ENCODE measurements at regions not wholly inside any gene's neighbourhood (a gene's known extent, or its start where the extent isn't known, plus 50 kb on each side); places are given as distances from the start of the nearest gene placed in this dataset.
A peak's percentile ranks its signal among the peaks of the same experiment; 100 is the strongest.

DNA sequence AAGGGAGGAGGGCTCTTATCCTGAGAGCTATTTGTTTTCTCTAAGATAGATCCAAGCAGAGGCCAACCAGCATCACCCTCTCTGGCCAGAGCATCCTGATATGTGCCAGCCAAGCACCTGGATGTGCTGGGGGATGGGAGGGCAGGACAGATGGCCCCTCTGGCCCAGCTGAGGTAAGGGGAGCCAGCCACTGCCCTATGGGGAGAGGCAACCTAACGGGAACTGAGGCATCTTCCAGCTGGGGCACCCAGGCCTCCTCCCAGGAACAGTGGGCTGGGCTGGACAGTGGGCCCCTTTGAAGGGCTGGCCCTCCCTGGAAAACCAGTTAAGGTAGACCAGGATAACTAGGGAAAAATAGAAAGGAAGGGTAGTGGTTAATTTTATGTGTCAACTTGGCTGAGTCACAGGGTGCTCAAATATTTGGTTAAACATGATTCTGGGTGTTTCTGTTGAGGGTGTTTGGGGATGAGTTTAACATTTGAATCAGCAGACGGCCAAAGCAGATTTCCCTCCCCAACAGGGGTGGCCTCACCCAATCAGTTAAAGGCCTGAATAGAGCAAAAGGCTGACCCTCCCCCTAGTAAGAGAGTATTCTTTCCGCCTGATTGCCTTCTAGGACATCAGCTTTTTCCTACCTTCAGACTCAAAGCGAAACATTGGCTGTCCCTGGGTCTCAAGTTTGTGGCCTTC lies 595.1 kb downstream of the BUD13 start:
- DNase-seq (ENCODE audit: extremely low read depth in 1 of 11, low read depth in 9 of 11, low spot score in 4 of 11) = no peak

DNA sequence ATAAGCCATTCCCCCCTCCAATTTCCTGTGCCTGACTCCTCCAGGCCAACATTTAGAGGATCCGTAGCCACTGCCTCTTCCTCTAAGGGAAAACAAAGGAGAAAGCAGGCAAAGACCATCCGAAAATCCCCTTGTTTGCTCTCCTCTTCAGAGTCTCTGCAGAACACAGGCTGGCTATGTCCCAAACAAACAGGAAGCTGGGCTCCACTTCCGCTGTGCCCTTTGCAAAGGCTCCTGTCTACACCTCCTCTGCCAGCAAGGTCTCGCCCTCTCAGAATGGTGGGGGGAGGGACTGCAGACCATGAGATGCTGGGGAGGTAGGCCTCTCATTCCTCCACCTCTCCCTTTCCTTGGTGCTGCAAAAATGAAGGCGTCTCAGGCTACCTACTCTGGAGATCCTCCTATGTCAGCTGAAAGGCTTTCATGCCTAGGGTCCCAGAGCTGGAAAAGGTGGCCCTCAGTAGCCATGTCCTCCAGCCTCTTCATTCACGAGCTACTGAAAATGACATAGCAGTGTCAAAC lies 596.2 kb downstream of the BUD13 start:
- no peak for DNase-seq (ENCODE audit: extremely low read depth in 1 of 11, low read depth in 9 of 11, low spot score in 4 of 11)

DNA sequence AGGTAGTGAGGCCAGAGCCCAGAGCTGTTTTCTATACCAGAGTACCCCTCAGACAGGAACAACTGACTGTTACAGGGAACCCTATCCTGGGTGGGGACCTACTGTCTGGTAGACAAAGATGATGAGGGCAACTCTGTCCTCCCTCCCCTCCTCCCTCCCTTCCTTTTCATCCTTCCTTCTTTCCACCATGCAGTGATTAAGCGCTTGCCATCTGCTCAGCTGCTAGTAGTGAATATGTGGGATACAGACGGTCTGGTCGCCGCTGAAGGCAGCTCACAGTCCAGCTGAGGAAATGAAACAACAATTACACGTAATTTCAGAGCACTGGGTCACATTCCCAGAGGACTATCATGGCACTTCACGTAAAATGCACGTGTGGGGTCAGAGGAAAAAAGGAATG lies 597.1 kb downstream of the BUD13 start:
- no peak for DNase-seq (ENCODE audit: extremely low read depth in 1 of 11, low read depth in 9 of 11, low spot score in 4 of 11)

DNA sequence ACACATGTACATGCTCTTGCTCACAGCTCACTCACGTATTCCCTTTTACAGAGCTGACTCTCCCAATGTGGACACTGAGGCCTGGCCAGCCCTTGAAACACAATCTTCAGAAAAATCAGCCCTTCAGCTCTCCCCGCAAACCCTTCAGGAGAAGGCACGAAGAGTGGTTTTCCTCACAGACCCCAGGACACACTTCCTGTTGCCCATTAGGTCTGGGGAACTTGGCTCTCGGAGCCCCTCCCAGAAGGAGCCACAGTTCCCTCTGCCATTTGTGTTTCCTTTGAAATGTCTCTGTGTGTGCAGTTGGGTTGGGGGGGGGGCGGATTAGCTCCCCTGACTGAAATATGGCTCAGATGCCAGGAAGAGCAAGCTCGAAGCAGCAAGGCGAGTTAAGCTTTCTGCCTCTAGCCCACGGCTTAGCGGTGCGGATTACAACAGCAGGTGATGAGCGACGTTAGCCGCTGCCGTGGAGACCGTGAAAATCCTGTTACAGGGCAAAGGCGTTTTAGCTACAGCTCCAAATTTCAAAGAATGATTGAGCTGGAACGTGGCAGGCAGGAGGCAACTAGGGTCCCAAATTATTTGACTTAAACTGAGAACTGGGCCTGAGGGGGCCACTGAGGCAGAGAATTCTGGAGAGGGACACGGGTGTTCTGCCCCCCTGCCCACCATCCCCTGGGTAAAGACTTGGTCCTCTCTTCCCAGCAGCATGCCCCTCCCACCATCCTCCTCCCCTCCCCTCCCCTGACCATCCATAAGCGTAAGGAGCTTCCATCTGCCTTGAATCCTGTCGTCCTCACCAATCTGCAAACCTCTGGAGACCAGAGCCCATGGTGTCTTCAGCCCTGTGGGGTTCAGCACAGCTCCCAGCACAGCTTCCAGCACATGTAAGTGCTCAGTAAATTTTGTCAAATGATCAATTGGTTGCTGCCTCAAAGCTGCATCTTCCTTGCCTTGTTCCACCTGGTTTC lies 598.6 kb downstream of the BUD13 start:
- no peak for DNase-seq (ENCODE audit: extremely low read depth in 1 of 11, low read depth in 9 of 11, low spot score in 4 of 11)

DNA sequence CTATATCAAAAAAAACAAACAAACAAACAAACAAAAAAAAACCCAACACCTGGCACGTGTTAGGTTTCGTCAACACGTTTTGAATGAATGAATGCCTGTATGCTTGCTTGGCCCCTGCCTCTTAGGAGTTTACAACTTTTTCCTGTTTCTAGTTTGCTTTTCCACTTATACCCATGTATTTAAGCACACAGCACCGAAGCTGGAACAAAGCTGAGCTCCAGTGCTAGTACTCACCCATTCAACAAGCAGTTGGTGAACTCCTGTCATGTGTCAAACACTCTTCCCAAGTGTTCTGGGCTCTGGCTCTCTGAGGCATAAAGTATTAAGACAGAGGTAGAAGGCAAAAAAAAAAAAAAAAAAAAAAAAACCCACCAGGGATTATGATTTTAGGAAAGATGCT lies 599.3 kb downstream of the BUD13 start:
- no peak for DNase-seq (ENCODE audit: extremely low read depth in 1 of 11, low read depth in 9 of 11, low spot score in 4 of 11)

DNA sequence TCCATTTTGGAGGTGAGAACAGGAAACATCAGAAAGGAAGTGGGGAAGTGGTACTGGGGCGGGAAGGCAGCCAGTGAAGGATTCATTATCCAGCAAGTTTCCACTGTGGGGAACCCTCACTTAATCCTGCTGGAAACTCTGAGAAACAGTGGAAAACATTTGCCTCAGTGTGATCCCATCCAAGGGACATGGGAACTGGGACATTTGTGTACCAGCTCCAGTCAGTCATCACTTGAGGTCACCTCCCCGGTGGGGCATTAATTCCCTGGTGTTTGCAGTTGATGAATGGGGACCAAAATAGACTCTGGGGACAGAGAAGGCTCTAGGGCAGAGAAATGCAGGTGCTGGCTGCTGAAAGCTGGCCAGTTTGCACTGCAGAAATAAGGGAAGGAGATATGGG lies 599.9 kb downstream of the BUD13 start:
- no peak for DNase-seq (ENCODE audit: extremely low read depth in 1 of 11, low read depth in 9 of 11, low spot score in 4 of 11)

DNA sequence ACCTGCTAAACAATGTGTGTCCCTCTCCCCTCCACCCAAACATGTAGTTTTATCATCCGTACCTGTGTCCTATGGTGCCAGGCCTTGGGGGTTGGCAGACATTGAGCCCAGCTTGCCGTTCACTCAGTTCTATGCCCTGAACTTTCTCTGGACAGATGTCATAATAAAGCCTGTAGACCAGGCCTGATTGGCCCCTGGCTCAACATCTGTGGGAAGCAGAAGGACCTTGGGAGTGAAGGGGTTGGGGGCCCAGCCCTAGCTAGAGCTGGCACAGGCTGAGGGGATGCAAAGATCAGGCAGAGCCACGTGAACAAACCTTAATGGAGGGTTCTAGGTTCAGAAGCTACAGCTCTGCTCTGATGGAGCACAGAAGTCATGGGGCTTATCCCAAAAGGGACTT lies 600.6 kb downstream of the BUD13 start:
- no peak for DNase-seq (ENCODE audit: extremely low read depth in 1 of 11, low read depth in 9 of 11, low spot score in 4 of 11)

DNA sequence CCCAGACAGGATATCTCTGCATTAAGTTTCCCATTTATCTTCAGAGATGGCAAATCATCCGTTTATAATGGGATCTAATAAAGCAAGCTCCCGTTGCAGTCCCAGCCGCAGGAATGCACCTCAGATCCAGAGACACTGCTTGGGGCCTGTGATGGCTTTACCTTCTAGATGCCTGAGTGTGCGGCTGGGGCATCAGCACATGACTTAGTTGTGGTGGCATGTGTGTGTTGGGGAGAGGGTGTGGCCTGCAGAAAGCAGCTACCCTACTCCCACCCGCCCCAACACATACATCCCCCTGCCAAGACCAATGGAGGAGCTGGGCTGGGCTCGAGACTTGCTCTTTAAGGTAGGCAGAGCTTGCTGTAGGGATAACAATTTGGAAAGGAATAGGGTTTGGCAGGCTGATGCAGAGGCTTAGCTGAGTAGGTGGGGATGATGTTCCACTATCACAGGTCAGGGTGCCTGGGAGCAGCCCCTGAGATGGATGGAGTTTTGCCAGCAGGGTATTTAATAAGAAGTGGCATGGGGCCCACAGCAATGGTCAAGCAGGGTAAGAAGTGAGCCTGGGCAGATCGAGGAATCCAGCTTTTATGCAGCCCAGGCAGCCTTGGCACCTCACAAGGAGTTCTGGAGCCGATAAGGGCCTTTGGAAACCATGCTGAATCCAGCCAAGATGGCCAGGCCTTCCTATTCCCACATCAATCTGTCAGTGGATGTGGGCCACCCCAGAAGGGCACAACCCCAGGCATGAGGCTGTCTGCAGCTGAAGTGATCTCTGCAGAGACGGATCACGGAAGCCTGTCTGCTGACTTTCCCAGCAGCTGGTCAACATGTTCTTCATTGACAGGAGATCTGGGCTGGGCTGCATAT lies 601.3 kb downstream of the BUD13 start:
- no peak for DNase-seq (ENCODE audit: extremely low read depth in 1 of 11, low read depth in 9 of 11, low spot score in 4 of 11)

DNA sequence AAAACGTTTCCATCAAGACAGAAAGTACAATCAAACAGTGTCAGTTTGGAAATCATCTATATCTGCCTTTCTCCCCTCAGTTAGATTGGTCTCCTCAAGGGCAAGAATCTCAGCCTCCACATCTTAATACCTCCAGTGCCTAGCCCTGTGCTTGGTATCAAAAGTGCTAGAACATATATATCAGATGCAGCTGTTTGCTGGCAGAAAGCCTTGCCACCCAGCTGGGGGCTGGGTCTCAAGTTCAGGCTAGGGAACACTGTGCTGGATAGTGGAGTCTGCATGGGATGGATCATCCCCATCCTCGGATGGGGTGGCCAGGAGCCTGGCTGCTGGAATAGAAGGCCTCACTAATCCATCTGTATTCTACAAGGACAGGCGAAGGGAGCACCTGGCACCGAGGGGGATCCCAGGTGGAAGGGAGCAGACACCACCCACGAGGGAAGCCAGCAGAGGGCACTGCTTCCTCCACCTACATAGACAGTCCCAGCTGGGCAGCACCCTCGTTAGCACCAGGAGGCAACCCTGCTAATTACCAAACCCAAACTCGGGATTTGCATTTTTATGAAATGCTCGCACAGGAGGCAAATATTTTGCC lies 602.2 kb downstream of the BUD13 start:
- no peak for DNase-seq (ENCODE audit: extremely low read depth in 1 of 11, low read depth in 9 of 11, low spot score in 4 of 11)

DNA sequence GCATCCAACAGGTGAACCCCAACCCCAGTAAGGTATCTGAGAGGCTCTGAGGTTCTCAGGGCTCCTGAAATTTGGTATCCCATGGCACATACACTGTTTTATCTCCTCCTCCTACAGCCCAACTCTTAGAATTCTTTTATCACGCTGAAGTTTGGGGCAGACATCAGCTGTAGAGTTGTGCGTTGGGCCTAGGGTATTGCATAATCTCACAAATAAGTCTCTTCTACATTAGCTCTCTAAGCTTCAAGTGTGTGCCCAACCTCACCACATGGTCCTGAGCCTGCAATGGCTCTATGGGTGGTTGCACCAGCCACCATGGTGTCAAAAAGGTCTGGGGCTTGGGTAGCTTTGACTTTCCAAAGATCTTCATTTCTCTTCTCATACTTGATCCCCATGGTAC lies 603.0 kb downstream of the BUD13 start:
- DNase-seq (ENCODE audit: extremely low read depth in 1 of 11, low read depth in 9 of 11, low spot score in 4 of 11) = no peak

DNA sequence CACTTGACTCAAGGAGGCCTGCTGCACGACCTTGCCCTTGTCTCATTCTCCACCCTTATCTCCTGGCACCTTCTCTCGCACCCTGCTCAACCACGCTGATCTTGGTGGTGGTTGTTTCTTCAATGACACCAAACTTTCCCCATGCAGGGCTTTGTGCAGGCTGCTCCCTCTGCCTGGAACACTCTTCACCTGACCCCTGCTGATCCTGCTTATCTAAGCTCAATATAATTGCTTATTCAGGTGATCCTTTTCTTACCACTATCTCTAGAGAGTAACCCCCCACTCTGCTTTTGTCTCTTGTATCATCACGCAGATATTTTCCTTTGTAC lies 604.4 kb downstream of the BUD13 start:
- no peak for DNase-seq (ENCODE audit: extremely low read depth in 1 of 11, low read depth in 9 of 11, low spot score in 4 of 11)

DNA sequence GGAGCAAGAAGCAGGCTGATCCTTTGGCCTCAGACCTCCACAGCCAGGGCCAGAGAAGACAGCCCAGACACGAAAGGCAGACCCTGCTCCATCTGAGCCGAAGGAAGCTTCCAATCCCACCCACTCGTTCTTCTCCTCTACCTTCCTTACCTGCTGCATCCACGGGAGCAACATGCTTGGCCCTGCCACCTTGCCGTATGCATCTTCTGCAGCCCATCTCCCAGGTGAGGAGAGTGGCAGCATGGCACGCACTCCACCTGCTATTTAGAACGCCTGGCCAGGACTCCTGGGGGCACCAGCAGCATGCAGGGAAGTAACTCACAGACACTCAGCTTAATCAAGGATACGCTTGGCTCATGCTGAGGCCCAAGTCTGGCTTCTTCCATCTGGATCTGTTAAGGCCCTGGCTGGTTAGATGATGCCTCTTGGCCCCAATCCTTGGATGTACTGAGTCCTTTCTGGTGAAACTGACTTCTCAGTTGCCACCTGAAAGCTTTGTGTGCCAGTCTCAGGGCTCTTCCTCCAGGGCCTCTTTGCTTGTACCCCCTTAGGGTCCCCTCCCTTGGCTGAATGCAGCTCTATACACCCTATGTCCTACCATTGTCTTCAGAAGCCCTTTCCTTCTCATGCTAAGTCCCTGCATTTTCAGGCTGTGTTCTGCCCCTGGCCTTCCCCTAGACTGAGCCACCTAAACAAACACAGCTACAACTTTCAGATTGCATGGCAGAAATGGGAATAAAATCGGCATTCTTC lies 604.9 kb downstream of the BUD13 start:
- DNase-seq (ENCODE audit: extremely low read depth in 1 of 11, low read depth in 9 of 11, low spot score in 4 of 11) = no peak

DNA sequence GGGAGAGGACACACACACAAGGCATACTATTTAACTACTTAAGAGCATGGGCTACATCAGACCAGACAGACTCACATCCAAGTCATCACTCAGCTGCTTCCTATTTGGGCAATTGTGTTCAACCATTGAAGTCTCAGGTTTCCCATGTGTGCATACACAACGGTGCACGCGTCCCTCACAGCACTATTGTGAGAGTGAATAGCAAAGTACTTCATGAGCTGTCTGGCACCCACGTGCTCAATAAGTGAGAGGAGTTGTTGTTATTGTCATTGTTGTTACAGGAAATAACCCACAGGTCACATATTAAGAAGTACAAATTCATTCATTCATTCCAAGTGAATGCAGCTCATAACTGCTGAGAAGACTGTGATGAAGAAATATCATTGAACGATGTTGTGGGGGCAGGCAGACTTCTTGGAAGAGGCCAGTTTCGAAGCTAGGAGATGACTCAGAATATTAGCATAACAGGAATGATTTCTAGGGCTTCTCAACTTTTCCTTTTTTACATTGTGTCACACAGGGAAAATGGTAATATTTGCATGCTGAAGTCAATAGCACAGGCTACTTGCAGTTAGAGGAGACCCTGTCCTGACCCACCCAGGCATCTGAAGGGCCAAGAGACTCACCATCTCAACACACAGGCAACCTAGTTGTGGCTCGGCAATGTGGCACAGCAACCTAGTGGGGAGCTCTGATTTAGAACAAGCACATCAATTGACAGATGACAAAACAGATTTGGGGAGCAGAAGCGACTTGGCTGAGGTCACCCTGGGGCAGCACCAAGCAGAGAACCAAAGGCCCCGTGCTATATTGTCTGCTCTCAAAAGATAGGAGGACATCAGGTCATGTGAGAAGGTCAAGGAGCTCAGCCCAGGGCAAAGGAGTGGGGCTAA lies 606.0 kb downstream of the BUD13 start:
- no peak for DNase-seq (ENCODE audit: extremely low read depth in 1 of 11, low read depth in 9 of 11, low spot score in 4 of 11)

DNA sequence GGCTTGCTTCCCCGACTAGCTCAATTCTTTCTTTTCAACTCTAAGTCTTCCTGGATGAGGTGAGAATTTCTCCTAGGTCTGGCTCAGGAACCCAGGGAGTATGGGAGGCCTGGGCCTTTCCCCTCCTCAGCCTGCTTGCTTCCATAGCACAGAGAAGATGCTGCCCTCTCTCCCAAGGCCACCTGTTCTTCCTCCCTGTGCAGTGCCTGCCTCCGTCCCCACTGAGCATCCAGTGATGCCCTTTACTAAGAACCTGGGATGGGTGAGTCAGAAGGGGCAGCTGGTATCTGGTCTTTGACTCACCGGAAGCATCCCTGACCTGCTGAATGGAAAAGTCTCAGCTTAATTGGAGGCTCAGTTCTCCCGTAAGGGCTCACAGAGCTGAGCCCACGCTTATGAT lies 607.9 kb downstream of the BUD13 start:
- DNase-seq (ENCODE audit: extremely low read depth in 1 of 11, low read depth in 9 of 11, low spot score in 4 of 11) = no peak

DNA sequence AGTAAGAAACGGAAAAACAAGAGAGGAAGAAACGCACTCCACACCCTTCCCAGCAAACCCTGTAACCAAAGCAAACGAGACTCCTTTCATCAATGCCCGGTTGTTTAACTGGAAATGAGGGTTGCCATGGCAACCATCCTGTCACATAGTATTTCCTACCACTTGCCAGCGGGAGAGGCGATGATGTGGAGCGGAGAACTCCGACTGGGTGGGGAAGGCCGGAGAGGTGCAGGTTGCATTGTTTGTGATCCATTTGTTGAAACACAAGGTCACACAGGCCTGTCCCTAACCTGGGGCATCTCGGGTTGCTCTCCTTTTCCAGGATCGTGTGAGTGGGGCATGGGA lies 609.9 kb downstream of the BUD13 start:
- peak; percentile 49 to 82 (median 64) for DNase-seq (ENCODE audit: extremely low read depth in 1 of 11, low read depth in 9 of 11, low spot score in 4 of 11)

DNA sequence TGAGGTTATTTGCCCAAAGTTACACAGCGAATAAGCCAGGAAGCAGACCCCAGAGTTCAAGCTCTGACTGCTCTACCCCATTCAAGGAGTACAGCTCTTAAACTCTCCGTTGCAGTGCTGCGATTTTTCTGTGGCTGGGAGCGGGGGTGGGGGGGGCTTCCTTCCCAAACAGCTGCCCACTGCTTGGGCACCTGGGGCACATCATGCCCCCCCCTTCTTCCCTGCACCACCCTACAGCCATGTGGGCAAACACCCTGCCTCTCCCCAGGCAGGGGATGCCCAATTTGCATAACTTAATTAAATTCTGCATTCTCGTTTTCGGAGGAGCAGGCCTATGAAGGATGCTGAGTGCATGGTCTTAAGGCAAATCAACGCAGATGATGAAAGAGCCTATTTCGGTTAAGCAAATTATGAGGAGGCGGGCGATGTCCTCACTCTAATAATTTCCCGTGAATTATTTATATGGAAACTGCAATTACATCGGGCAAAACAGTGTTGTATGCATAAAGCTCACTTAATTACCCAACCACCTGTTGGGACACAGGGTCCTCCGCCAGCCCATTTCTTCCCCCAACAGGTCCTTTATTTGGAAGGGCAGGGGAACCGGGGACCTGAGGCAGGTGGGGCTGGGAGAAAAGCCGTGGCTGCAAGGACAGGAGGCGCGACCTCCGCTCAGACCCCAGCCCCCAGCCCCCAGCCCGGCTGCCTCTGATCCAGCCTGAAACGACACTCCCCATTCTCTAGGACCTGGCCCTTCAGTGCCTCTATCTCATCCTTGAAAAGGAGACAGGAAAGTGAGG lies 610.5 kb downstream of the BUD13 start:
- no peak for DNase-seq (ENCODE audit: extremely low read depth in 1 of 11, low read depth in 9 of 11, low spot score in 4 of 11)

DNA sequence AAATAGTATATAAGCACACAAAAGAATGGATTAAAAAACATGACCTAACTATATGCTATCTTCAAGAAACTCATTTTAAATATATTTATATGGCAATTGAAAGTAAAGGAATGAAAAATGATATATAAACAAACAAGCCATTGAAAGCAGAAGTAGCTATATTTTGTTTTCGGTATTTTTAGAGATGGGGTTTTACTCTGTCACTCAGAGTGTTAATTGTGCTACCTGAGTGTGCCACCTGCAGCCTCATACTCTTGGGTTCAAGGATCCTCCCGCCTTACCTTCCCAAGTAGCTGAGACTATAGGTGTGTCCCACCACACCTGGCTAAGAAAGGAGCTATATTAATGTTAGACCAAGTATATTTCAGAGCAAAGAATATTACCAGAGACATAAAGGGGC lies 624.1 kb downstream of the BUD13 start:
- no peak for DNase-seq (ENCODE audit: extremely low read depth in 1 of 11, low read depth in 9 of 11, low spot score in 4 of 11)

Data from renal cortex interstitium (tissue), 11 donors.